NCI-H82 treated with DMSO at 0.1 percent for 48 hours (cell line): ENCODE measurements at regions not wholly inside any gene's neighbourhood (a gene's known extent, or its start where the extent isn't known, plus 50 kb on each side); places are given as distances from the start of the nearest gene placed in this dataset.

ENCODE experiments used
- DNase-seq: peaks from one replicate; lab custom pipeline; 2025; ENCODE audit not compliant: unreplicated experiment; lab: John Stamatoyannopoulos, UW

DNA sequence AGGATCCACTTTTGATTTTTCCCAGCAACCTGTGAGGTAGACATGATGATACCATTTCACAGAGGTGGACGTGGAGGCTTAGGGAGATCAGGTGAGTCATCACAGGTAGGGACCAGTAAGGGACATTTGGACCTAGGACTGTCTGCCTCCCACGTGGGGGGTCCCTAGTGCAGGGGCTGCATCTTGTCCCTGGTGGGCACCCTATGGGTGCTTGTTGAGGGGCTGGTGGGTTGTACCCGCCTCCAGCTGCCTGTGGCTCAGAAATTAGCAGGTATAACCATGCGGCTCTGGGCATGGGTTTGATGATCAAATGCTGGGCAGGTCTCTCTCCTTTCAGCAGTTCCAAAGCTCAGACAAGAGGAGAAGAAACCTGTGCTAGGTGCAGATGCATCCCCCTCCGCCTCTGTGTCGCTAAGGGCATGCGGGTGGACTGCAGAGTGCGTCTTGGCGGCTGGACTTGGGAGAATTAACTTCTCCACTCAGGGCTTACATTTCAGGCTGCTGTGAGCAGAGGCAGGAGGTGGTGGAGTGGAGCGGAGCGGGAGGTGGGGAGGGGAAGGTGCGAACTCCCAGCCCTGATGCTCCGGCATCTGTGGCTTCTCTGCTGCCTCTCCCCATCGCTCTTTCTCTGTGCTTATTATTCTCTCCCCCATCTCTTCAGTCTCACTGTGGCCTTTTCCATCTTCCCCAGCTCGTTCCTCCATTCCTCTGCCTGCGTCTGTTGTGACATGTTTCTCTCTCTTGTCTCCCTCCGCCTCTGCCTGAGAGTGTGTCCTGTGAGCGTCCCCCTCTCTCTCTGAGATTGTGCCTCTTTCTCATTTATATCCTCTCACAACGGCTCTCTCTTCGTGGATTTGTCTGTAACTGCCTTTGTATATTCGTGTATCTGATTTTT, 146.8 kb downstream of the PTPRU start:
- no peak for DNase-seq

DNA sequence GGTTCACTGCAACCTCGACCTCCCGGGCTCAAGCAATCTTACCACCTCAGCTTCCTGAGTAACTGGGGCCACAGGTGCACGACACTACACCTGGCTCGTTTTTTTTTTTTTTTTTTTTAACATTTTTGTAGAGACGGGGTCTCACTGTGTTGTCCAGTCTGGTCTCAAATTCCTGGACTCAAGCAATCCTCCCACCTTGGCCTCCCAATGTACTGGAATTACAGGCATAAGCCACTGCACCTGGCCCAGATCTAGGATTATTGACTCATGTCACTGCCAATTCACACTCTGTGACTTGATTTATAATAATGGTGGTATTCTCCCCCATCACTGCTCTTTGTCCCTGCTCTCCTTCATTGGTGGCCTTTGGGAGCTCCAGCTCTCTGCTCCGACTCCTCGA, 145.1 kb downstream of the PTPRU start:
- DNase-seq: no peak

DNA sequence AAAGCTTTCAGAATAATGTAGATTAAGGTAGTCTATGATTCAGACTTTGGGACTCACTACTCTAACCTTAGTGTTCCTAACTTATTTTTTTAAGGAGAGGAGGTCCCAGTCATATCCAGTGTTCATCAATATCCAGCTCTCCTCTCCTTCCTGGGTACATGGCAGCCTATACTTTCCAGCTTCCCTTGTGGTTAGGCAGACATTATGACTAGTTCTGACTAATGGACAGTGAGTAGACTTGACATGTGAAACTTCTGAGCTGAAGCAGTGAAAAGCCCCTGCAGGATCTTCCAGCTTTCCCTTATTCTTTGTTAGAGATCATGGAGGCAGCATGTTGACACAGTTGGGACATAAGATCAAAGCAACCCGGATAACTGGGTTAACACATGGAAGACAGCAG, 144.2 kb downstream of the PTPRU start:
- DNase-seq: no peak

DNA sequence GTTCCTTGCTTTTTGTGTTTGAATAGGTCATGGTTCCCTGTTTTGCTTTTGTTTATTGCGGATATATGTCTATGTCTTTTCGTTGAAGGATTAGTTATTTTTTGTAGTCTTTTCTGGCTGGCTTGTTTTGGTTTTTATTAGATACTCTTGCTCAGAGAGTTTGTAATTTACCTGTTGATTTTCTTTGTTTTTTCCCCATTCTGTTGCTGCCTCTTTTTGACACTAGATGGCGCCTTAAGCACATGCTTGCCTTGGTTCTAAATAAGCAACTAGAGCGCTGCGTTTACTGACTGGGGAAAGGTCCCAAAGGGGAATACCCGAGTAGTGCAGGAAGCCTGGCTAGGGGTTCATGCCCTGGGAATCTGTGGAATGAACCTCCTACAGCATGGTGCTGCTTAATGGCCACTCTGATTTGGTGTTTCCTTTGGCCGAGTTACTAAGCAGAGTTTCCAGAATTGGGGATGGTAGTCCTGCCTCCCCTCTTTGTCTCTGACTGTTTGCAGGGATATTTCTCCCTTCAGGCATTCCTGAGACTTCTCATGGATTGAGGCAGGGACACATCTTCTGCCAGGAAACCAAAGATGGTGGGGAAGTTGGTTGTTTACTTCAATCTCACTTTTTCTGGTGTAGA, 143.2 kb downstream of the PTPRU start:
- peak; percentile 34 for DNase-seq
